Endothelial cell of umbilical vein (primary cell): ENCODE measurements at regions not wholly inside any gene's neighbourhood (a gene's known extent, or its start where the extent isn't known, plus 50 kb on each side); places are given as distances from the start of the nearest gene placed in this dataset.

ENCODE experiments used
- BruUV-seq: library from RNA; stranded (reverse); fragments of 400-500 nt; replicated peaks from 2 replicates; lab custom pipeline; 2021; lab: Mats Ljungman, UMichigan
- CTCF ChIA-PET: fragments of 300-600, 350-600 bp; sonication (Branson Sonifier 250); formaldehyde crosslinking; loops from one replicate; lab custom pipeline; 2021; ENCODE audit warnings: antibody characterized with exemption, inconsistent platforms; lab: Charles Lee
- POLR2A ChIA-PET: fragments of 300-600, 350-600 bp; sonication (Branson Sonifier 250); formaldehyde crosslinking; loops from one replicate; lab custom pipeline; 2021; ENCODE audit warnings: antibody characterized with exemption, inconsistent platforms; lab: Charles Lee
- DNase-seq: peaks from one replicate; pipeline ENCODE4 v3.0.0-alpha.2; 2011; ENCODE audit warnings: low read depth, low spot score
- FAIRE-seq: peaks from 2 replicates; lab custom pipeline; 2011; peaks lifted over from hg19 to GRCh38; lab: Jason Lieb, UNC
- H2AFZ ChIP-seq: 2 replicates; pipeline ENCODE4 v1.6.0; 2012; ENCODE audit warnings: low read depth, low read length, control low read depth, inconsistent platforms
- H3K27ac ChIP-seq: 2 replicates; pipeline ENCODE4 v1.5.1; 2011; ENCODE audit warnings: low read depth, mild to moderate bottlenecking, control low read depth, low read length, moderate library complexity; ENCODE audit not compliant: insufficient read depth
- H3K27me3 ChIP-seq, 2 experiments: 2 replicates each; pipeline versions ENCODE4 v1.6.0 to v1.6.1; 2011; ENCODE audit warnings: low read length in 2 of 2, mixed read lengths in 1 of 2; ENCODE audit not compliant: control insufficient read depth in 2 of 2, insufficient read depth in 2 of 2
- H3K36me3 ChIP-seq, 2 experiments: 2 replicates in 1 of 2; 3 replicates in 1 of 2; pipeline ENCODE4 v1.5.1; 2011; ENCODE audit warnings: low read length in 2 of 2, mild to moderate bottlenecking in 1 of 2, moderate library complexity in 1 of 2; ENCODE audit not compliant: control insufficient read depth in 2 of 2, insufficient read depth in 2 of 2; ENCODE audit errors: extremely low read depth in 1 of 2
- H3K4me1 ChIP-seq: 3 replicates; pipeline ENCODE4 v1.5.1; 2011; ENCODE audit warnings: mild to moderate bottlenecking, low read length; ENCODE audit not compliant: control insufficient read depth, insufficient read depth; ENCODE audit errors: extremely low read depth
- H3K4me2 ChIP-seq: 2 replicates; pipeline ENCODE4 v1.6.1; 2011; ENCODE audit warnings: low read length, control low read depth, mixed read lengths; ENCODE audit not compliant: insufficient read depth
- H3K4me3 ChIP-seq, 3 experiments: fragments of 200-600 bp in 1 of 3; sonication (generic), shearing (Covaris generic) in 1 of 3; replicated peaks in 1 of 3; 2 replicates each; pipeline ENCODE4 v1.5.1; 2011 to 2016; ENCODE audit warnings: control low read depth in 3 of 3, low read length in 3 of 3, mild to moderate bottlenecking in 2 of 3, inconsistent platforms in 1 of 3, low read depth in 1 of 3, moderate library complexity in 1 of 3; ENCODE audit not compliant: insufficient read depth in 1 of 3
- H3K79me2 ChIP-seq: 2 replicates; pipeline ENCODE4 v1.6.0; 2012; ENCODE audit warnings: low read length, inconsistent platforms; ENCODE audit not compliant: control insufficient read depth, insufficient read depth
- H3K9ac ChIP-seq: replicated peaks from 2 replicates; pipeline ENCODE3; 2011; ENCODE audit warnings: low read length, control low read depth; ENCODE audit not compliant: insufficient read depth; ENCODE audit errors: extremely low read depth
- H3K9me1 ChIP-seq: replicated peaks from 3 replicates; pipeline ENCODE4 v1.6.0; 2011; ENCODE audit warnings: mild to moderate bottlenecking, low read length; ENCODE audit not compliant: control insufficient read depth, insufficient read depth; ENCODE audit errors: extremely low read depth
- H3K9me3 ChIP-seq: replicated peaks from 2 replicates; pipeline ENCODE4 v1.5.1; 2012; ENCODE audit warnings: low read length, inconsistent platforms; ENCODE audit not compliant: control insufficient read depth, insufficient read depth
- H4K20me1 ChIP-seq: replicated peaks from 2 replicates; pipeline ENCODE3; 2011; ENCODE audit warnings: mild to moderate bottlenecking, low read length; ENCODE audit not compliant: control insufficient read depth, insufficient read depth; ENCODE audit errors: extremely low read depth
- CTCF ChIP-seq, 2 donors: IDR thresholded peaks; 1 replicate in 1 of 2; 2 replicates in 1 of 2; pipeline ENCODE4 v1.5.1; 2011; ENCODE audit warnings: low read length in 2 of 2, mild to moderate bottlenecking in 2 of 2, moderate library complexity in 2 of 2, control low read depth in 1 of 2, inconsistent platforms in 1 of 2, low read depth in 1 of 2; ENCODE audit not compliant: insufficient read depth in 1 of 2; ENCODE audit errors: extremely low read depth in 1 of 2
- FOS ChIP-seq: IDR thresholded peaks from 2 replicates; pipeline ENCODE4 v1.6.1; 2011; ENCODE audit warnings: mild to moderate bottlenecking, low read length, moderate library complexity, borderline replicate concordance; ENCODE audit not compliant: insufficient read depth
- GATA2 ChIP-seq: IDR thresholded peaks from 2 replicates; pipeline ENCODE4 v1.7.0; 2011; ENCODE audit warnings: low read depth, mild to moderate bottlenecking, moderate library complexity, mixed read lengths, low read length; ENCODE audit not compliant: insufficient read length, insufficient read depth
- MAX ChIP-seq: IDR thresholded peaks from 2 replicates; pipeline ENCODE4 v1.6.1; 2011; ENCODE audit not compliant: insufficient read depth, insufficient read length
- MYC ChIP-seq: IDR thresholded peaks from one replicate; pipeline ENCODE4 v1.6.1; 2011; ENCODE audit warnings: mild to moderate bottlenecking, low read depth, low read length
- POLR2AphosphoS5 ChIP-seq: IDR thresholded peaks from 2 replicates; pipeline ENCODE4 v1.6.1; 2012; ENCODE audit warnings: low read depth, mild to moderate bottlenecking, control low read depth, low read length, moderate library complexity; ENCODE audit not compliant: insufficient read depth
- dilution Hi-C: fragments of 300-500 bp; cut with MboI; formaldehyde crosslinking; loops from one replicate; pipeline ENCODE4 v1.15.0; 2019; ENCODE audit warnings: low sequenced_read_pairs; ENCODE audit not compliant: extremely low pct_ligation_motif_present
- intact Hi-C: fragments of 100-400 bp; cut with micrococcal nuclease; formaldehyde crosslinking; loops from one replicate; pipeline ENCODE4 v1.10.0; 2022

- ChIA-PET POLR2A (no interaction called here), CTCF (interaction anchor here (0.7 kb wide), 1 partner anchor 14 kb away, joined by 3 read pairs; no protein-coding TSS in a partner anchor)
- intact Hi-C loops, result no loop called here
- no peak overlapping the region for H3K4me2 ChIP-seq
- TF ChIP-seq FOS (no peak), CTCF (IDR thresholded peaks at IDR 0.05; ENCODE audit: extremely low read depth in 1 of 2, insufficient read depth in 1 of 2, low read depth in 1 of 2, low read length in 2 of 2) (no peak), GATA2 (no peak), MAX (no peak), POLR2AphosphoS5 (no peak), MYC (no peak)
- H3K9me1 ChIP-seq, result no peaks in the 10 kb centered on the region
- no peak overlapping the region for H3K27ac ChIP-seq
- no peak overlapping the region for H3K9ac ChIP-seq
- DNase-seq (no peak), FAIRE-seq (no peak)
- no peak overlapping the region for H3K4me3 ChIP-seq
- no TSS peak for BruUV-seq
- no peaks in the 10 kb centered on the region for H3K36me3 ChIP-seq
- H3K4me1 ChIP-seq, result no peaks in the 10 kb centered on the region
- no peaks in the 10 kb centered on the region for H3K79me2 ChIP-seq
- H4K20me1 ChIP-seq, result no peaks in the 10 kb centered on the region
- H3K9me3 ChIP-seq, result no peaks in the 10 kb centered on the region
- H2AFZ ChIP-seq, result no peak overlapping the region
- dilution Hi-C loops, result no loop called here
- H3K27me3 ChIP-seq, result no peaks in the 10 kb centered on the region
Measured at GRCh38 chrX:39542316-39542715, 555.4 kb downstream of the BCOR start.
